Thyroid gland (tissue), 4 donors: ENCODE measurements at regions not wholly inside any gene's neighbourhood (a gene's known extent, or its start where the extent isn't known, plus 50 kb on each side); places are given as distances from the start of the nearest gene placed in this dataset.

ENCODE experiments used
- CTCF ChIP-seq, 6 experiments: fragments of 200-600 bp in 3 of 6; fragments of 450-650 bp in 3 of 6; sonication (generic) in 3 of 6; IDR thresholded peaks; one replicate each; pipeline ENCODE4 v1.5.1; 2016 to 2019; ENCODE audit warnings: antibody characterized with exemption in 6 of 6, mild to moderate bottlenecking in 2 of 6, inconsistent platforms in 1 of 6, moderate library complexity in 1 of 6
- POLR2A ChIP-seq, 2 donors: fragments of 450-650 bp; IDR thresholded peaks; one replicate each; pipeline ENCODE4 v1.6.1; 2017; ENCODE audit warnings: antibody characterized with exemption in 2 of 2, mild to moderate bottlenecking in 2 of 2, moderate library complexity in 1 of 2

DNA sequence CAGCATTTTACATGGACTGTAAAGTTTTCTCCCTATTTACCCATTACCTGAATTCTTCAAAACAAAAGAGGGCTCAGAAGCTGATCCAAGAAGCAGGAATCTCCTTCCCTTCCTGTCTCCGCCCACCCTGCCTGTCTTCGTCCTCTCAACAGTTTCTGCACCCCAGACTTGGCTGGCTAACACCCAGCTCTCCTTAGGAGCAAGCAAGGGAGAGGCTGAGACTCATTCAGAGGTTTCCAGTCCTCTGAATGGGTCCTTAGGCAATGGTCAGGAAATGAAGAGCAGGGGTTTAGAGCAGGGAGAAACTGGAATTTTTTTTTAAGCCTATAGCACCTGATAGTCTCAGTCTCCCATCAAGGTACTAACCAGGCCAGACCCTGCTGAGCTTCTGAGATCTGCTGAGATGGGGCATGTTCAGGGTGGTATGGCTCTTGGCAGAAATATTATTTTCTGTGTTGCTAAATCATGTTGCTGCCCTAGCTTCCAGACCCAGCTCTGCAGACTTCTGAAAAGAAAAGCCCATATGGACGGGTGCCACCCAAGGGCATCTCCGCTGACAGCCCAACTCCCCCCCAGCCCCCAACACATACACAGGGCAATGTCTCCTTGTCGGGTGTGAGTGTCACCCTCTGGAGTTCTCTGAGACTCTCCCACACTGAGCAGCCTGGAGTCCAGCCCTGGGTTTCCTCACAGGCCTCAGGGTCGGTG lies 74.6 kb upstream of the CD93 start:
- no peak for TF ChIP-seq CTCF (IDR thresholded peaks at IDR 0.05)
- no peak for TF ChIP-seq POLR2A (IDR thresholded peaks at IDR 0.05)
